Type B pancreatic cell (in vitro differentiated cells): ENCODE measurements at regions not wholly inside any gene's neighbourhood (a gene's known extent, or its start where the extent isn't known, plus 50 kb on each side); places are given as distances from the start of the nearest gene placed in this dataset.

Source experiments
- DNase-seq: peaks from one replicate; pipeline ENCODE4 v3.0.0; 2021; ENCODE audit warnings: mixed read lengths; ENCODE audit not compliant: unreplicated experiment; ENCODE audit errors: extremely low spot score
- H3K27ac Mint-ChIP-seq: 2 replicates; pipeline ENCODE4 v1.8.0; 2021; ENCODE audit warnings: mild to moderate bottlenecking, mixed read lengths
- H3K27me3 Mint-ChIP-seq: 2 replicates; pipeline ENCODE4 v1.8.0; 2021; ENCODE audit warnings: mixed read lengths
- H3K36me3 Mint-ChIP-seq: 2 replicates; pipeline ENCODE4 v1.8.0; 2021; ENCODE audit warnings: mixed read lengths
- H3K4me1 Mint-ChIP-seq: one replicate; pipeline ENCODE4 v1.8.0; 2021; ENCODE audit warnings: mixed read lengths; ENCODE audit not compliant: unreplicated experiment
- H3K4me3 Mint-ChIP-seq: 2 replicates; pipeline ENCODE4 v1.8.0; 2021; ENCODE audit warnings: mild to moderate bottlenecking, mixed read lengths
- H3K9me3 Mint-ChIP-seq: 2 replicates; pipeline ENCODE4 v1.8.0; 2021; ENCODE audit warnings: mixed read lengths
- CTCF ChIP-seq: fragments of 200-600 bp; sonication (generic); conservative IDR thresholded peaks from 2 replicates; pipeline ENCODE4 v1.5.0; 2021; ENCODE audit warnings: antibody characterized with exemption, mild to moderate bottlenecking

DNA sequence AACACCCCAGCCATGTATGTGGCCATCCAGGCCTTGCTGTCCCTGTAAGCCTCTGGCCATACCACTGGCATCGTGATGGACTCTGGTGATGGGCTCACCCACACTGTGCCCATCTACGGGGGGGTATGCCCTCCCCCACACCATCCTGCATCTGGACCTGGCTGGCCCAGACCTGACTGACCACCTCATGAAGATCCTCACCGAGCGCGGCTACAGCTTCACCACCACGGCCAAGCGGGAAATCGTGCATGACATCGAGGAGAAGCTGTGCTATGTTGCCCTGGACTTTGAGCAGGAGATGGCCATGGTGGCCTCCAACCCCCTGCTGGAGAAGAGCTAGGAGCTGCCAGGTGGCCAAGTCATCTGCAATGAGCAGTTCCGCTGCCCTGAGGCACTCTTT is 80.4 kb upstream of the ZCCHC2 start:
- peaks cover 5% of the 10 kb centered on the region for H3K4me1 Mint-ChIP-seq
- TF ChIP-seq CTCF: no peak
- no peak for DNase-seq
- H3K4me3 Mint-ChIP-seq: no peak overlapping the region
- no peaks in the 10 kb centered on the region for H3K36me3 Mint-ChIP-seq
- peaks cover 14% of the 10 kb centered on the region for H3K27me3 Mint-ChIP-seq
- no peaks in the 10 kb centered on the region for H3K9me3 Mint-ChIP-seq
- H3K27ac Mint-ChIP-seq: no peak overlapping the region

- no peak overlapping the region for H3K4me3 Mint-ChIP-seq
- no peaks in the 10 kb centered on the region for H3K9me3 Mint-ChIP-seq
- H3K4me1 Mint-ChIP-seq: no peaks in the 10 kb centered on the region
- peaks cover 12% of the 10 kb centered on the region for H3K27me3 Mint-ChIP-seq
- DNase-seq: no peak
- no peak overlapping the region for H3K27ac Mint-ChIP-seq
- no peak for TF ChIP-seq CTCF
- no peaks in the 10 kb centered on the region for H3K36me3 Mint-ChIP-seq
Measured at GRCh38 chr18:62445386-62445917, 77.4 kb upstream of the ZCCHC2 start.

- no peak for TF ChIP-seq CTCF
- H3K4me1 Mint-ChIP-seq: no peaks in the 10 kb centered on the region
- H3K4me3 Mint-ChIP-seq: no peak overlapping the region
- H3K27me3 Mint-ChIP-seq: peaks cover 12% of the 10 kb centered on the region
- no peaks in the 10 kb centered on the region for H3K36me3 Mint-ChIP-seq
- no peaks in the 10 kb centered on the region for H3K9me3 Mint-ChIP-seq
- no peak overlapping the region for H3K27ac Mint-ChIP-seq
- no peak for DNase-seq
Measured at GRCh38 chr18:62446511-62446910, 76.3 kb upstream of the ZCCHC2 start.

GRCh38 chr18:62447652-62448051 is 75.2 kb upstream of the ZCCHC2 start:
- Mint-ChIP-seq H3K27ac (no peak overlapping the region), H3K4me3 (no peak overlapping the region), H3K9me3 (no peaks in the 10 kb centered on the region), H3K27me3 (peaks cover 12% of the 10 kb centered on the region), H3K36me3 (no peaks in the 10 kb centered on the region), H3K4me1 (no peaks in the 10 kb centered on the region)
- no peak for DNase-seq
- TF ChIP-seq CTCF: no peak

DNA sequence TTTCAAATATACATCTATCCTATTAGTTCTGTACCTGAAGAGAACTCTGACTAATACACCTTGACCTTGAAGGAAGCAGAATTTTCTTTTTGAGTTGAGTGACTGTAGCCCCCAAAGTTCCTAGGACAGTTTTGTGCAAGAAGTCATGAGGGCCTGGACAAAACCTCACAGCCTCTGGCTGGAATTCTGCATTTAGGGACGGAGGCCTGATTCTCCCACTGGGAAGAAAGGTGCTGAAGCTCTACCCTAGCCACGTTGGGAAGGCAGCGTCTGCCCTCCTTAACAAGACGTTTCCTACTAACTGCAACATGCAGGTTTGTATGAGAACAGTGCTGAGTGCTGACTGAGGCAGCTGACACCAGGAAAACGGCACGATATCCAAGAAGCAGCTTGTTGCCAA is 74.4 kb upstream of the ZCCHC2 start:
- H3K36me3 Mint-ChIP-seq: no peaks in the 10 kb centered on the region
- no peak overlapping the region for H3K27ac Mint-ChIP-seq
- H3K4me3 Mint-ChIP-seq: no peak overlapping the region
- no peak for TF ChIP-seq CTCF
- no peaks in the 10 kb centered on the region for H3K9me3 Mint-ChIP-seq
- DNase-seq: no peak
- H3K4me1 Mint-ChIP-seq: no peaks in the 10 kb centered on the region
- H3K27me3 Mint-ChIP-seq: peaks cover 12% of the 10 kb centered on the region
